ENCODE measurements at regions not wholly inside any gene's neighbourhood (a gene's known extent, or its start where the extent isn't known, plus 50 kb on each side); places are given as distances from the start of the nearest gene placed in this dataset.
A peak's percentile ranks its signal among the peaks of the same experiment; 100 is the strongest.
"Not testable (repeated sequence)": the region's sequence is repeated elsewhere in the genome, so short reads cannot be mapped to it uniquely, and the experiment has no call there.

DNA sequence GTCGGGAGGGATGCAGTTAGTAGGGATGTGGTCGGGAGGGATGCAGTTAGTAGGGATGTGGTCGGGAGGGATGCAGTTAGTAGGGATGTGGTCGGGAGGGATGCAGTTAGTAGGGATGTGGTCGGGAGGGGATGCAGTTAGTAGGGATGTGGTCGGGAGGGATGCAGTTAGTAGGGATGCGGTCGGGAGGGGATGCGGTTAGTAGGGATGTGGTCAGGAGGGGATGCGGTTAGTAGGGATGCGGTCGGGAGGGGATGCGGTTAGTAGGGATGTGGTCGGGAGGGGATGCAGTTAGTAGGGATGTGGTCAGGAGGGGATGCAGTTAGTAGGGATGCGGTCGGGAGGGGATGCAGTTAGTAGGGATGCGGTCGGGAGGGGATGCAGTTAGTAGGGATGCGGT lies 96.2 kb downstream of the BDH1 start:
- DNase-seq: not testable (repeated sequence)

DNA sequence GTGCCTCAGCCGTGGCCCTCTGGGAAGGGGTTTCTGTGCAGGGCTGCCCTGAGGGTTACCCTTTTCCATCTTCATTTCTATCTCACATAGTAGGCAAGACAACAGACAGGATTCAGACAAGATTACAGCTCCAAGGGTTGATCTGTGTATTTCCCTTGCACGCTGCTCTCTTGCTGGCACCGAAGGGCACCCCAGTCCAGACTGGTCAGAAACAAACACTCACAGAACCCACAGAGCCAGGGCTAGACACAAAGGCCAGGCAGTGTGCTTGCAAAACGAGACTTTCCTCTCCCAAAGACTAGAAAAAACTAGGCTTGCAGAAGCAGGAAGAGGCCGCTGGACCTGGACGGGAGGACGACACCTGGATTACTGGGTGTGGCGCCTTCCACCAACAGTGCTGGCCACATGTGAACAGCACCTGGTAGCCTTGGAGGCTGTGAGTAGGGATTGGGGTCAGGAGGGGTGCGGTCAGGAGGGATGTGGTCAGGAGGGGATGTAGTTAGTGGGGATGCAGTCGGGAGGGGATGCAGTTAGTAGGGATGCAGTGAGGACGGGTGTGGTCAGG lies 96.8 kb downstream of the BDH1 start:
- no peak for DNase-seq

DNA sequence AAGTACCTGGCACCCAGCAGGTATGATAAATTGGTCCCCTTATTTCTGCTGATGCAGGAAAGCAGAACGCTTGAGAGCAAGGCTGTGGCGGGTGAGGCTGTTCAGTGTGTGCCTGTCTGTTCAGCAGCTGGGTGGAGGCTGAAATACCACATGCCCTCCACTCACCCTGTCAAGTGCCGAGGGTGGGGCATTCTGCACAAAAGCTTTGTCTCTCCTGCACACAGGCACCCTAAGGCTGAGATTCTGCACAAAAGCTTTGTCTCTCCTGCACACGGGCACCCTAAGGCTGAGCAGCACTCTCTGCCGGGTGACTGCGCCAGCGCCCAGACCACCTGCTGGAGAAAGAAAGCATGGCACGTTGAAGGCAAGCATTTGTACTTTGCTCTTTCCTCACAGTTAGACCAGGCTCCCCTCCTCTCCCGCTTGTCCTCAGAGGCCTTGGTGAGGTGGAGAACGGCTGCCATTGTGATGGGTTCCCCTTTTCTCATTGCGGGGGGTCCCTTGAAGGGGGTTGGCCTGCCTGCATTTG lies 97.5 kb downstream of the BDH1 start:
- no peak for DNase-seq

DNA sequence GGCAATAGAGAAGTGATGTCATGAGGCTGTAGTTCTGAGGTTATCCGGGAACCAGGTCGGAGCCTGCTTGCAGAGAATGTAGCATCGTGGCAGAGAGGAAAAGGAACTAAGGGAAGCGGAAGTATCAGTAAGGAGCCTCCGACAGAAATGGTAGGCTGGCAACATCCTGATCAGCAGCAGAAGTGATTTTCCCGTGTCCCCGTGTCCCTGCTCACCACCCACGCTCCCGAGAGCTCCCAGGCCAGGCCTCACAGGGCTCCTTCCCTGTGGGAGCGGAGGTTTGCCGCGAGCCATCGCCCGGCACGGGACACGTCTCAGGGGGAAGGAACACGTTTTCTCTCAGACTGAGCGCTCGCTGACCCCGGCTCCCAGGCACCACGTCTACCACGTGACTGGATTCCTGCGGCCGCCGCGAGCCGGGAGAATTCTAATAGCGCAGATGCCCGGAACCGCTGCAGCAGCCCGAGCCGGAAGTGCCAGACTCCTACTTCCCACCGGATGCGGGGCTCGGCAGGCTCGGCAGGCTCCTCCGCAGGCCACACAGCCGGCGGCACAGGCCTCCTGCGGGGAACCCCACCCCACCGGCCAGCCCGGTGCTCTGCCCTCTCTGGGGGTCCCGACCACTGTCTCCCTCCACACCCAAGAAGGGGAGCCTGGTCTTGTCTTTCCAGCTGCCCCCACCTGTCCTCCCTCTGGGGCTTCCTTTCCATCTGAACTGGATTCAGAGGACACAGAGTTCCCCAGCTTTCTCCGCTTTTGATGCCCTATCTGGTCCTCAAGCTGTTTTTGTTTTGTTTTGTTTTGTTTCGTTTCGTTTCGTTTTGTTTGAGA lies 99.3 kb downstream of the BDH1 start:
- peak; percentile 96 for DNase-seq

DNA sequence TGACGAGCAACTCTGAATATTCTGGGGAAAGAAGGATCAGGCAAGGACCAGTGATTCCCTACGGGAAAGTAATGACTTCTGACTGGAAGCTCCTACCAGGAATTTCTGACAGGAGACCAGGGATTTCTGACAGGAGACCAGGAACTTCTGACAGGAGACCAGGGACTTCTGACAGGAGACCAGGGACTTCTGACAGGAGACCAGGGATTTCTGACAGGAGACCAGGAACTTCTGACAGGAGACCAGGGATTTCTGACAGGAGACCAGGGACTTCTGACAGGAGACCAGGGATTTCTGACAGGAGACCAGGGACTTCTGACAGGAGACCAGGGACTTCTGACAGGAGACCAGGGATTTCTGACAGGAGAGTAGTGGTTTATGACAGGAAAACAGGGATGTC lies 100.9 kb downstream of the BDH1 start:
- not testable (repeated sequence) for DNase-seq

DNA sequence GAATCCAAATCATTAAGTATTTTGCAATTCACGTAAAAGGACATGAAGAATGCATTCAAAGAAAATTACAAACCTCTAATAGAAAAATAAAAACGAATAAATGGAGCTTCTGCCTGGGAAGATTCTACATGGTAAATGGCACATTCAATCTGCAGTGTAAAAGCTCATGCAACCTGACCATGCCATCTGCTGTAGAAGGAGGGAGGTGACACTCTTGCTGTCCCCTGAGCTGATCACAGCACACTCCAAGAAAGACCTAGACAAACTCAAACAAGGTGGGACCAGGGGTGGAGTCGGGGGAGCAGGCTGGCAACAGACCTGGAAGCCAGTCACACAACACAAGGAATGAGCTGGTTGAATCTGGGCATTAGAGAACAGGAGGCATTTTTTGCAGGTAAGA lies 101.8 kb downstream of the BDH1 start:
- DNase-seq: no peak

DNA sequence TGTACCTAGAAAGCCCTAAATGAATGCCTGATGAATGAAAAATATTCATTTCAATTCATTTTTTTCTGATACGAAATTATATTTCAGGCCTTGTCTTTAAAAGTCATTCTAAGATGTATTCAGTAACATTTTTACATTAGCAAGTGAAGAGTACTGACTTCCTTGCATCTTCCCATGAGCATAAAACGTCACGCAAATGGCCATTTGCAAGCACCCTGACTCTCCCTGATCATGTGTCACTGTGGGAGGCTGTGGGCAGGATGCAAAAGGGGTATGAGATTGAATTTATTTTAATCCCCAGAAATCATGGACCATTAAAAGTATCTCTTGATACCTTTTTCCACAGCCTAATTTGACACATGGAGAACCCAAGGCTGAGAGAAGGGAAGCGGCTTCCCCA lies 105.0 kb downstream of the BDH1 start:
- no peak for DNase-seq

DNA sequence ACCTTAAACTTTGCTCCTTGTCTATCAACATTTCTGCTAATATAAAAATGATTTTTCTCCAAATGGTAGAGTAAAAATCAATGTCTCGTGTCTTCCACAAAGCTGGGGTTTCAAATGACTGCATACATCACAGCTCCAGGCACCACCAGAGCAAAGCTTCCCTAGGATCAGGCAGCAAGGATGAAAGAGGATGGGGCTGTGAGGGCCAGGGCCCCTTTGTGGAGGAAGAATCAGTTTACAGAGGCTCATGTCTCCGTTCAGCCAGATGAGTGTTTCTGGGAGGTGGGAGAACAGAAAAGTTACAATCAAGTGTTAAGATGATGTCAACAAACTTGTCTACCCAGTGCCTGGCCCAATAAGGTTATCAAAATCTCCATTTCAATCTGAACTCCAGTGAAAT lies 105.5 kb downstream of the BDH1 start:
- no peak for DNase-seq

DNA sequence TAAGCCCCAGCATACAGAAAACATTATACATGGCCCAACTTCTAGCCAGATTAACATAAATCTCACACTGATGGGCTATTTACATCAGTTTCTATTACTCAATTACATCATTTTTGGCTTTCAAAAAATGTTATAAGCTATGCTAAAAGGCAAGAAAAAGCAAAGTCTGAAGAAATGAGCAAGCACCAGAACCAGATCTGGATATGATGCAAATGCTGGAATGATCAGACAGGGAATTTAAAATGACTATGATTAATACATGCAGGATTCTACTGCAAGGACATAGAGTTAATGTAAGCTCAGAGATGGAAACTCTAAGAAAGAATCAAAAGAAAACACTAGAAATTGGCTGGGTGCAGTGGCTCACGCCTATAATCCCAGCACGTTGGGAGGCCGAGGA lies 106.6 kb downstream of the BDH1 start:
- not testable (repeated sequence) for DNase-seq

DNA sequence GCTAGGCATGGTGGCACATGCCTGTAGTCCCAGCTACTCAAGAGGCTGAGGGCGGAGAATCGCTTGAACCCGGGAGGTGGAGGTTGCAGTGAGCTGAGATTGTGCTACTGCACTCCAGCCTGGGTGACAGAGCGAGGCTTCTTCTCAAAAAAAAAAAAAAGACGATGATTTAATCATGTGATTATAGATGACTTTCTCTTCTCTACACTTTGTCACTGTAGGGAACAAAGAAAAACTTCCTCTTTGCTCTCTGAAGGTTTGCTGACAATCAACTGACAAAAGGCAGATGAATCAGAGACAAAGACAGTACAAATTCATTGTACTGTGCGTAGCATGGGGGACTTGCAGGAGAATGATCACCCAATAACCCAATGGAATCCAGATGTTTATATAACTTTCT lies 108.0 kb downstream of the BDH1 start:
- not testable (repeated sequence) for DNase-seq

DNA sequence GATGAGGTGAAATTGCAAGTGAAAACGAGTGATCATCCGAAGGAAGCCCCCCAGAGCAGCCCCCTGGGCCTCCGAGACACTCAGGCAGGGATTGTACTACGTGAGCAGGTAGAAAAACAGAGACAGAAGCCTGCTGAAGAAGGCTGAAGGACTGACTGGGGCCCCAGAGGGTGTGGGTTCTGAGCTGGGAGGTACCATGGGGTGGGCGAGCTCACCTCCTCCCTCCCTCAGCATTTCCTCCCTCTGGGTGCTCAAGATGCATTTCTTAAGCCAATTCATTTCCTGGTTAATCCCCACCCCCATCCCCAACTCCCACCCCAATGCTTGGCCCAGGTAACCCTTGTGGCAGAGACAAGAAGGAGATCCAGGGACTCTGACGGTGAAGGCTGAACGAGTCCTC lies 108.7 kb downstream of the BDH1 start:
- DNase-seq: no peak

DNA sequence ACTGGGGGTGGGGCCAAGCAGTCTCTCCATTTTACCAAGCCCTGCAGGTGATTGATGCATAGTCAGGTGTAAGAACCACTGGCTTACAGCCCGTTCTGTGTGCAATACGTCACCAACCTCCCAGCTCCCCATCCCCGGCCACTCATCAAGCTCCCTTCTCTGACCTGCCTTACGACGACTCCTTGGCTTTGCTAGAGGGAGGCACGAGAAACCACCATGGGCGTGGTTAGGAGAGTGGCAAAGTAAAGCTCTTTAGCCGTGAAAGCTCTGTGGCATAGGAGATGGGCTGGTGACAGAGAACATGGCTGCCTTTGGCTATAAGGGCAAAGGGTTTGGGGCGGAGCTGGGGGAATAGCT lies 109.1 kb downstream of the BDH1 start:
- no peak for DNase-seq

DNA sequence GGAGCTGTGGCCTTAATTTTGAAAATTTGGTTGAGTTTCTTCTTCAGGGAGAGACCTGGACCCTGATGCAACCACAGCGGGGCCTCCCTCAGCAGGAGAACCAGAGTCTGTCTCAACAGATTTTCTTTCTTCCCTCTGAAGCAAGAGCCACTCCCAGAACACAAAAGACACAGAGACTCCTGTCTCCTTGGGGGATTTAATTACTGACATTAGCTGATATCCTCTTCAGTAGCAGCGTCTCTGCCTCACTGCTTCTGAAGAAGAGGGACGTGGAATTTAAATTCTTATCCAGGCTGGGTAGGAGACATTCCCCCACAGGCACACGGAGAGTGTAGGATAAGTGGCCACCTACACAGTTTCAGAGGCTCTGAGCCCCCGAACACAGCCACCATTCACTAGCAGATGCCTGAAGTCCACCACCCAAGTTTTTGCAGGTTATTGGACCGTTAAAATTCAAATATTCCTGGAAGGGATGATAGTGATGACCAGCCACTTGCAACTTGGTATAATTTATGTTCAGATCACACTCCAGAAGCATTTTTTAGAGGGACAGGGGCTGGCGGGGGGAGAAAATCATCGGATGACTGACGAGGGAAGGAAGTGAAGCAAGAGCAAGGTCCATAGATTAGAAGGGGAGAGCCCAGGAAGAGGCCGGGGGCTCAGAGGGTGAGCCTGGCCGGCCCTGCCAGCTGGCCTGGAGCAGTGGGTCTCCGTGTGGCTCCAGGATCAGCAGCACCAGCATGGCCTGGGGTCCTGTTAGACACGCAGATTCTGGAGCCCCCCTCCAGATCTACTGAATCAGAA lies 109.7 kb downstream of the BDH1 start:
- no peak for DNase-seq

DNA sequence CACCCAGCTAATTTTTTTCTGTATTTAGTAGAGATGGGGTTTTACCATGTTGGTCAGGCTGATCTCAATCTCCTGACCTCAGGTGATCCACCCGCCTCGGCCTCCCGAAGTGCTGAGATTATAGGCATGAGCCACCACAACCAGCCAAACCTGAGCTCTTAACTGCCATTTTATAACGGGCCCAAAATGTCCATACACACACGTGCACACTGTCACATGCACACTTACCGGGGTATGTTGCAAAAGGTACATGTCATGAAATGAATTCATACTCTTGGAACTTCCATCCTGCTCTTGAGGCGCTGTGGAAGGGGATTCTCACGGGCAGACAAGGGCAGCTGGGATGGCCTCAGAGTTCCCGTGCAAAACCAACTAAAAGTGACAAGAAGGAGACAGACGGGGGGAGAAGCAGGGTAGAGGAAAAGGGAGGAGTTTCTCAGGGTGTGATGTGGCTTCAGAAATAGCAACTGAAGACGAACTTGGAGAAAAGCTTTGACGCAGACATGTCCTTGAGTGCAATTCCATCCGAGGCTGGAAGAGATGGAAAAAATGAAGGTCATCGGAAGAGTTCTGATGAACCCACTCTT lies 110.9 kb downstream of the BDH1 start:
- DNase-seq: no peak

DNA sequence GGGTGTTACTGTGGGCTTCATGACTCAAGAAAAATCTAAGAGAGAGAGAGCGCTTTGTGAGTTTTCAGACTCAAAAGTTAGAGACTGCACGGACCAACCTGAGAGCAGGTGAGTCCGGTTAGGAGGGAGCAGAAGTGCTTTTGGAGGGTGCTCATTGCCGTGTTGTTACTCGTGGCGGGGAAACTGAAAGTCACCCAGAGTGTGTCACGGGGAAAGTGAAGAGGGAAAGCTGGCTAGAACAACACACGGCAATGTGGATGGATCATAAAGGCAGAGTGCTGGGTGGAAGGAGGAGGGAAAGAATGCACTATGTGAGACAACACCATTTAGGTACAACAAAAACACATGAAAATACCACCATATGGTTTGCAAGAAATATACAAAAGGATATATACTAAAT lies 112.3 kb downstream of the BDH1 start:
- no peak for DNase-seq

DNA sequence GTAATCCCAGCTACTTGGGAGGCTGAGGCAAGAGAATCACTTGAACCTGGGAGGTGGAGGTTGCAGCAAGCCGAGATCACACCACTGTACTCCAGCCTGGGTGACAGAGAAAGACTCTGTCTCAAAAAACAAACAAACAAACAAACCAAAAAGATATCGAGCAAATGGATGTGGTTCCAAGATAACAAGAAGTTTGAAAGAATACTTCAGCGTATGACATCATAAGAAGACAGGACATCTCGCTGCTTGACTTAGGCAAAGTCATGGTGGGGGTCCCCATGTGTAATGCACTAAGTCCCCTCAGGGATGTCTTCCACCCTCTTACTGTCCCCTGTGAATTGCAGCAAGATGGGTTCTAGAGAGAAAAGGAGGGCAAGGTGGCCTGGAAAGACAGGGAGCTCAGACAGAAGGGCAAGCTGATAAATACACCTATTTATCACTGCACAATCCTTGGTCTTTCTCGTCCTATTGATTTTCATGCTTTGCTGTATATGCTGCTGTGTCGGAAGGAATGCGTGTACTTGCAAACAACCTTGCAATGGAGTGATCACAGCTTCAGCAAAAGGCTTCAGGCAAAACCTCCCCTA lies 115.0 kb downstream of the BDH1 start:
- no peak for DNase-seq

DNA sequence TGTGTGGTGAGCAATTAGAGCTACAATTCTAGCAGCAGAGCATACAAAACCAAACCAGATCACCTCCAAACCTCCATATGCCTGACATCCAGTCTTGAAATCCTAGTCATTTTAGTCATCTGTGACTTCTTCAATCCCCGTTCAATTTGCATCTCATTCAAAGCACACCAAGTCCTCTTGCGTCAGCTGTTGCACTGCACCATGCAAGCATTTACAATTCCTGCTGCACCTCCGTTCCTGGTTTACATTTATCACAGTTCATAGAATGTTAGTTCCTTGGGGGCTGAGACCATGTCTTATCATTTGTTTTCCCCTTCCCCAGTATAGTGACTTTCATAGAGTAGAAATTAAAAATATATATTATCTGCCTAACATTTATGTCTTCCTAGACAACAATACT lies 116.9 kb downstream of the BDH1 start:
- DNase-seq: no peak

DNA sequence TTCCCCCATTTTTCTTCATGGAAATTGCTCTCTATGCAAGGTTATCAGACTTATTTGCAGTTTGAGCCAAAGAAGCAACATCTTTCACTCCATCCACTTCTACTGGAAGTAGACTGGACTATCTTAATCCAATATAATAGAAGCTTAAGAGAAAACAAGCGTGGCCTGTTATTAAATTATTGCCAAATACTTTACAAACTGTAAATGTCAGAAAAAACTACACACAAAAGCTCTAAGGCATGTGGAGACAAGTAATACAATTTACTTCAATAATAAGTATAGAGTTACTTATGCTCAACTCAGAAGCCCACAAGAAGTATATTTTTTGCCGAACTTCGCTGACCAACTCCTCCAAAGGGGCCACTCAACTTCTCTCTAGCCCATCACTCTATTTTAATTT lies 120.3 kb downstream of the BDH1 start:
- DNase-seq: no peak

DNA sequence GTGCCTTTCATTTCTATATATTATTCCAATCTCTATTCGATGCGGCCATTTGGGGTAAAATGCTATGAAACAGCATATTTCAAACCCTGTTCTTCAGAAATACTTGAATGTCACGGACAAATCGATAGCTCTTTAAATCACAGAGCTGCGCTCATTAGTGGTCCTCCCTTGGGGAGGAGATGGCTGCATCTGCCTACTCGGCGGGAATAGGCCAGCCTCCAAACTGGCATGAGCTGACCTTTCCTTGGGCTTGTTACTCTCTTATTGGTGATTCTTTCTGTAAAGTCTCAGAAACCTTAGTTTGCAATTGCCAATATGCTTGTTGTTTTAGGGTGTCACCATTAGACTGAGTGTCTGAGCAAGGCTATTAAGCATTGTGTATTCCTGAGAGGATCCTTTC lies 120.9 kb downstream of the BDH1 start:
- DNase-seq: no peak

DNA sequence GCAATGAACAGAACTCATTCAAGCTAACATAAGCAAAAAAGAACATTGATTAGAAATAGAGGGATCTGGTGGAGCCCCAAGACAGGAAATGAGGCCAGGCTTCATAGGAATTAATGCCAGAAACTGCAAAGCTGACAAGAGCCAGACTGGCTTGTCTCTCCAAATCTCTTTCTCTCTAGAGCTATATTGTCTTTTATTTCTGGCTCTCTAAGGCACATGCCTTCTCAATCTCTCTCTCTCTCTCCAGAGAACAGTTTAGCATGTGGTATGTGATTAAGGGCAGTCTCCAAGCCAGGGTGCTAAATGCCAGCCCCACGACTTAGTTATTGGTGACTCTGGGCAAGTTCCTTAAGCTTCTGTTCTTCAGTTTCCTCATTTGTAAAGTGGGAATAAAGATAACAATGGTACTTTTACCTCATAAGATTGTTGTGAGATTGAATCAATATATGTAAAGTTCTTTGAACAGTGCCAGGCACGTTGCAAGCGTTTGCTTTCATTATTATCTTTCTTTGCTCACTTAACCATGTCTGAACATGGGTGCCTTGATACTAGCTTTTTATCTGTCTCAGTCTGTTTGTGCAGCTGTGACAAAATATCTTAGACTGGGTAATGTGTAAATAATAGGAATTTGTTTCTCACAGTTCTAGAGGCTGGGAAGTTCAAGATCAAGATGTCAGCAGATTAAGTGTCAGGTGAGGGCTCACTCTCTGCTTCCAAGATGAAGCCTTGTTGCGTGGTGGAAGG lies 123.2 kb downstream of the BDH1 start:
- no peak for DNase-seq

DNA sequence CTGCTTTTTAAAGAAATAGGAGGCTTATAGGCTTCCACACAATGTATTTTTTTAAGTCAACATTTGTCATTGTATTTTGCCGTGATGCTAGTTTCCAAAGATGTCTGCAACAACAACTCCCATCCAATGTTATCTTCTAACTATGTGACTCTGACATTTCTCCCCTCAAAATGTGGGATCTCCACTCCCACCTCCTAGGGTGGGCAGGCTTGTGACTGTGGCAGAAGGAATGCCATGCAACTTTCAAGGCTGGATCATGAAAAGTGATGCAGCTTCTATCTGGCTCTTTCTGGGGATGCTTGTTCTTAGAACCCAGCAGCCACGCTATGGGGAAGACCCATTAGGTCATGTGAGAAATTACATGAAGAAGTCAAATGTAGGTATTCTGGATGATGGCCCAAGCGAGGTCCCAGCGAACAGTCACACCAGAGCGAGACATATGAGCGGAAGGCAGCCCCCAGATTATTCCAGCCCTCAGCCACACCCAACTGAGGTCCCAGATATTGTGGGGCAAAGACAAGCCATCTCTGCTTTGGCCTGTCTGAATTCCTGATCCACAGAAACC lies 124.3 kb downstream of the BDH1 start:
- peak; percentile 31 for DNase-seq

DNA sequence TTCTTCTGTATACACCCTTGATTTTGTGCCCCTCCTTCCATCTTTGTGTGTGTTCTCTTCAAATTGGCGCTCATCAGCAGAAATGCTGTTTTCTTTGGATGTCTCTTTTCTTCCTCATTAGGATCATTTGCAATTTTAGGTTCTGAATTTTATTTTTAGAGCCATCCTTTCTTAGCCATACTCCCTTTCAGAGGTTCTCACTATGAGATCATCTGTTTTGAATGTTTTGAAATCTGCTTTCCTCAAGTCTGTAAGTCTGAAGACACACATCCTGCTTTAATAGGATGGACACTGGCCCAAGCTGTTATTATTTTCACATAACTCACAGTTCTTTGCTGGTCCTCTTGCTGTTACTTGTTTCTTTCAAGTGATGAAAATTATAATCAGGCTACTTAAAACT lies 124.8 kb downstream of the BDH1 start:
- peak; percentile 47 for DNase-seq

Data from EL (cell line).